OCI-LY3 (cell line): ENCODE measurements at regions not wholly inside any gene's neighbourhood (a gene's known extent, or its start where the extent isn't known, plus 50 kb on each side); places are given as distances from the start of the nearest gene placed in this dataset.
"Not testable (repeated sequence)": the region's sequence is repeated elsewhere in the genome, so short reads cannot be mapped to it uniquely, and the experiment has no call there.

ENCODE experiments used
- H2AFZ ChIP-seq: fragments of 200-600, 300-600 bp; shearing (Covaris generic); 2 replicates; pipeline ENCODE4 v1.6.0; 2014; ENCODE audit warnings: antibody characterized with exemption, low read depth, low read length
- H3K27ac ChIP-seq: fragments of 200-600, 300-600 bp; sonication (generic); 2 replicates; pipeline ENCODE4 v1.5.1; 2014; ENCODE audit warnings: mild to moderate bottlenecking, low read length, moderate library complexity, mixed read lengths
- H3K27me3 ChIP-seq: fragments of 200-600, 300-600 bp; sonication (generic); 2 replicates; pipeline ENCODE4 v1.6.1; 2014; ENCODE audit warnings: low read depth, low read length, mixed read lengths
- H3K36me3 ChIP-seq: fragments of 200-600, 300-600 bp; sonication (generic); replicated peaks from 2 replicates; pipeline ENCODE3; 2014; ENCODE audit warnings: low read depth, low read length, mixed read lengths
- H3K4me1 ChIP-seq: fragments of 300-600, 200-600 bp; sonication (generic); 2 replicates; pipeline ENCODE4 v1.6.1; 2014; ENCODE audit warnings: low read length, mixed read lengths
- H3K4me2 ChIP-seq: fragments of 200-600, 300-600 bp; sonication (generic); 2 replicates; pipeline ENCODE4 v1.6.1; 2014; ENCODE audit warnings: low read length, mixed read lengths
- H3K4me3 ChIP-seq: fragments of 300-600, 200-600 bp; sonication (generic); 2 replicates; pipeline ENCODE4 v1.5.1; 2014; ENCODE audit warnings: antibody characterized with exemption, mild to moderate bottlenecking, low read length, moderate library complexity
- H3K79me2 ChIP-seq: fragments of 300-600, 200-600 bp; shearing (Covaris generic); 2 replicates; pipeline ENCODE4 v1.6.1; 2014; ENCODE audit warnings: mild to moderate bottlenecking, low read length, mixed read lengths
- H3K9ac ChIP-seq: fragments of 300-600, 200-600 bp; shearing (Covaris generic); 2 replicates; pipeline ENCODE4 v1.6.0; 2014; ENCODE audit warnings: mild to moderate bottlenecking, low read length, moderate library complexity
- H3K9me3 ChIP-seq: fragments of 200-600, 300-600 bp; shearing (Covaris generic); 2 replicates; pipeline ENCODE4 v1.6.1; 2014; ENCODE audit warnings: low read length, mixed read lengths; ENCODE audit not compliant: insufficient read depth
- H4K20me1 ChIP-seq: fragments of 200-600, 300-600 bp; sonication (generic); 2 replicates; pipeline ENCODE4 v1.6.1; 2016; ENCODE audit warnings: low read length, mixed read lengths; ENCODE audit not compliant: insufficient read depth
- EZH2phosphoT487 ChIP-seq: fragments of 200-600 bp; shearing (Covaris generic); IDR thresholded peaks from 2 replicates; pipeline ENCODE4 v1.6.1; 2018; ENCODE audit warnings: antibody characterized with exemption, mixed run types, low read depth
- TF ChIP-seq, protein P1 (sequence below): fragments of 200-600, 300-600 bp; sonication (generic); IDR thresholded peaks from 2 replicates; pipeline ENCODE4 v1.5.1; 2014; ENCODE audit warnings: antibody characterized with exemption, low read length, low read depth

- Histone ChIP-seq H3K36me3 (no peaks in the 10 kb centered on the region), H2AFZ (no peak overlapping the region), H3K9me3 (no peaks in the 10 kb centered on the region), H3K27ac (no peak overlapping the region), H3K27me3 (peaks cover 19% of the 10 kb centered on the region), H3K4me3 (no peak overlapping the region), H3K4me2 (no peak overlapping the region), H3K4me1 (no peaks in the 10 kb centered on the region), H4K20me1 (no peaks in the 10 kb centered on the region), H3K9ac (no peak overlapping the region), H3K79me2 (no peaks in the 10 kb centered on the region)
- TF ChIP-seq EZH2phosphoT487 = no peak
- TF ChIP-seq, protein P1, sequence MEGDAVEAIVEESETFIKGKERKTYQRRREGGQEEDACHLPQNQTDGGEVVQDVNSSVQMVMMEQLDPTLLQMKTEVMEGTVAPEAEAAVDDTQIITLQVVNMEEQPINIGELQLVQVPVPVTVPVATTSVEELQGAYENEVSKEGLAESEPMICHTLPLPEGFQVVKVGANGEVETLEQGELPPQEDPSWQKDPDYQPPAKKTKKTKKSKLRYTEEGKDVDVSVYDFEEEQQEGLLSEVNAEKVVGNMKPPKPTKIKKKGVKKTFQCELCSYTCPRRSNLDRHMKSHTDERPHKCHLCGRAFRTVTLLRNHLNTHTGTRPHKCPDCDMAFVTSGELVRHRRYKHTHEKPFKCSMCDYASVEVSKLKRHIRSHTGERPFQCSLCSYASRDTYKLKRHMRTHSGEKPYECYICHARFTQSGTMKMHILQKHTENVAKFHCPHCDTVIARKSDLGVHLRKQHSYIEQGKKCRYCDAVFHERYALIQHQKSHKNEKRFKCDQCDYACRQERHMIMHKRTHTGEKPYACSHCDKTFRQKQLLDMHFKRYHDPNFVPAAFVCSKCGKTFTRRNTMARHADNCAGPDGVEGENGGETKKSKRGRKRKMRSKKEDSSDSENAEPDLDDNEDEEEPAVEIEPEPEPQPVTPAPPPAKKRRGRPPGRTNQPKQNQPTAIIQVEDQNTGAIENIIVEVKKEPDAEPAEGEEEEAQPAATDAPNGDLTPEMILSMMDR = no peak
Observed at GRCh38 chr16:66247516-66248481, 118.7 kb upstream of the CDH5 start.

DNA sequence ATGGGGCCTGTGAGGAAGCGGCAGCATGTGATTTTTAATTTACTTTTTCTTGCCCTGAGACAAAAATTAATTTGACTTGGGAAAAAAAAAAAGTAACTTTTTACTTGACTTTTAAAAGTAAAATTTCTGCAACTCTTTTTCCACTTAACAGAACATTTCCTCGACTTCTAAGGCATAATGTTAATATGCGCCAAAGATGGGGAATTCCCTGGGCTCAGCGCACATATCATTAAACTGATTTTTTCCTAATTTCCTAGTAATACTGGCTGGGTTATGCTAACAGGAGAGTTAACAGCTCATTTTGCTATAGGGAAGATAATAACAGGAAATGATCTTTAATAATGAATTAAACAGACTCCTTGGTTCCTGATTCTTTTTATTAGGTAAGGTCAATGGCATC is 120.6 kb upstream of the CDH5 start:
- Histone ChIP-seq H3K9ac (no peak overlapping the region), H4K20me1 (no peaks in the 10 kb centered on the region), H2AFZ (no peak overlapping the region), H3K4me2 (no peak overlapping the region), H3K36me3 (no peaks in the 10 kb centered on the region), H3K9me3 (no peaks in the 10 kb centered on the region), H3K4me3 (no peak overlapping the region), H3K79me2 (no peaks in the 10 kb centered on the region), H3K27ac (no peak overlapping the region), H3K4me1 (no peaks in the 10 kb centered on the region), H3K27me3 (peaks cover 16% of the 10 kb centered on the region)
- TF ChIP-seq EZH2phosphoT487 = no peak
- TF ChIP-seq, protein P1 = no peak

- H3K9me3 ChIP-seq = no peaks in the 10 kb centered on the region
- no peak for TF ChIP-seq EZH2phosphoT487
- TF ChIP-seq, protein P1 = no peak
- no peaks in the 10 kb centered on the region for H3K79me2 ChIP-seq
- H3K9ac ChIP-seq = no peak overlapping the region
- H3K27me3 ChIP-seq = peaks cover 13% of the 10 kb centered on the region
- H3K27ac ChIP-seq = no peak overlapping the region
- no peak overlapping the region for H3K4me3 ChIP-seq
- H3K4me1 ChIP-seq = no peaks in the 10 kb centered on the region
- H3K36me3 ChIP-seq = no peaks in the 10 kb centered on the region
- H2AFZ ChIP-seq = no peak overlapping the region
- H3K4me2 ChIP-seq = no peak overlapping the region
- no peaks in the 10 kb centered on the region for H4K20me1 ChIP-seq
Observed at GRCh38 chr16:66245072-66245471, 121.4 kb upstream of the CDH5 start.

DNA sequence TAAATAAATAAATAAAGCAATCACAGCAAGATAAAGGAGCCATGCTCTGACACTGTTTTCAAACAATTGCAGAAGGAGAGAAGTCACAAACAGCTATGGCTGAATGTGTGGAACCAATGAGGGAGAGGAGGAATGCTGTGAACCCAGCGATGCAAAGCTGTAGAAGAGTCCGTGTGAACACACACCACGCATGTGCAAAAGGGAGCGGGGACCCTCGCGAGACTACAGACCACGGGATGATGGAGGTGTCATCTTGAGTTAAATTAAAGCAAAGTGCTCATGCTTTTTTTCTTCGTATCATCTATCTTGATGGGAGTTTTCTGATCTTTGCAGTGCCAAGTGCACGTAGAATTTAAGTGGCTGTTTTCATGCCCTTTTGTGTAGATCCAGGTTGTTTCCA is 123.8 kb upstream of the CDH5 start:
- no peak overlapping the region for H3K9ac ChIP-seq
- no peaks in the 10 kb centered on the region for H4K20me1 ChIP-seq
- H3K27me3 ChIP-seq = peaks cover under 1% of the 10 kb centered on the region; the same call in 1 of the 2 replicates

GRCh38 chr16:66242206-66242605 is 124.3 kb upstream of the CDH5 start:
- H3K4me1 ChIP-seq, H3K4me3 ChIP-seq, H3K9ac ChIP-seq, H3K4me2 ChIP-seq, H3K27me3 ChIP-seq, H3K36me3 ChIP-seq, H3K27ac ChIP-seq, H4K20me1 ChIP-seq, H2AFZ ChIP-seq, H3K9me3 ChIP-seq, H3K79me2 ChIP-seq: not testable (repeated sequence)

More for the DNA sequence above, 123.8 kb upstream of the CDH5 start:
- H3K27ac ChIP-seq = no peak overlapping the region
- H3K79me2 ChIP-seq = no peaks in the 10 kb centered on the region
- no peak for TF ChIP-seq EZH2phosphoT487
- TF ChIP-seq, protein P1 = no peak
- H3K4me2 ChIP-seq = no peak overlapping the region
- H3K4me1 ChIP-seq = no peaks in the 10 kb centered on the region
- H3K9me3 ChIP-seq = no peaks in the 10 kb centered on the region
- no peaks in the 10 kb centered on the region for H3K36me3 ChIP-seq
- H3K4me3 ChIP-seq = no peak overlapping the region
- H2AFZ ChIP-seq = no peak overlapping the region
